Duodenal mucosa (tissue), 2 donors: ENCODE measurements at regions not wholly inside any gene's neighbourhood (a gene's known extent, or its start where the extent isn't known, plus 50 kb on each side); places are given as distances from the start of the nearest gene placed in this dataset.

ENCODE experiments used
- H3K27ac ChIP-seq: one replicate; pipeline ENCODE4 v1.7.0; 2013; ENCODE audit warnings: low read depth, low read length
- H3K27me3 ChIP-seq, 2 donors: one replicate each; pipeline ENCODE4 v1.7.0; 2013; ENCODE audit warnings: low read length in 2 of 2, control low read depth in 1 of 2; ENCODE audit not compliant: insufficient read depth in 2 of 2, control insufficient read depth in 1 of 2
- H3K36me3 ChIP-seq, 2 donors: one replicate each; pipeline ENCODE4 v1.7.0; 2013; ENCODE audit warnings: low read length in 2 of 2, control low read depth in 1 of 2; ENCODE audit not compliant: insufficient read depth in 2 of 2, control insufficient read depth in 1 of 2
- H3K4me1 ChIP-seq, 2 donors: one replicate each; pipeline ENCODE4 v1.7.0; 2013; ENCODE audit warnings: low read length in 2 of 2, control low read depth in 1 of 2; ENCODE audit not compliant: insufficient read depth in 2 of 2, control insufficient read depth in 1 of 2
- H3K4me3 ChIP-seq, 2 donors: one replicate each; pipeline ENCODE4 v1.7.0; 2013; ENCODE audit warnings: low read length in 2 of 2, low read depth in 1 of 2
- H3K9ac ChIP-seq, 2 donors: one replicate each; pipeline ENCODE4 v1.7.0; 2013; ENCODE audit warnings: low read length in 2 of 2, low read depth in 1 of 2
- H3K9me3 ChIP-seq, 2 donors: one replicate each; pipeline ENCODE4 v1.7.0; 2013; ENCODE audit warnings: low read length in 2 of 2, control low read depth in 1 of 2; ENCODE audit not compliant: control insufficient read depth in 1 of 2

GRCh38 chr3:29077356-29077755, 203.5 kb upstream of the RBMS3 start:
- no peak overlapping the region for H3K27ac ChIP-seq
- no peaks in the 10 kb centered on the region for H3K36me3 ChIP-seq
- no peak overlapping the region for H3K4me3 ChIP-seq
- no peak overlapping the region for H3K9ac ChIP-seq
- H3K4me1 ChIP-seq = no peaks in the 10 kb centered on the region
- H3K27me3 ChIP-seq = no peaks in the 10 kb centered on the region
- peaks cover 0 to 5% of the 10 kb centered on the region in 2 donors for H3K9me3 ChIP-seq

GRCh38 chr3:29079358-29079757, 201.5 kb upstream of the RBMS3 start:
- Histone ChIP-seq H3K9ac (no peak overlapping the region), H3K36me3 (no peaks in the 10 kb centered on the region), H3K27ac (no peak overlapping the region), H3K4me3 (no peak overlapping the region), H3K27me3 (no peaks in the 10 kb centered on the region), H3K9me3 (peaks cover 0 to 5% of the 10 kb centered on the region in 2 donors), H3K4me1 (no peaks in the 10 kb centered on the region)

- no peak overlapping the region for H3K4me3 ChIP-seq
- no peak overlapping the region for H3K9ac ChIP-seq
- H3K36me3 ChIP-seq = no peaks in the 10 kb centered on the region
- no peaks in the 10 kb centered on the region for H3K27me3 ChIP-seq
- no peak overlapping the region for H3K27ac ChIP-seq
- no peaks in the 10 kb centered on the region for H3K4me1 ChIP-seq
- H3K9me3 ChIP-seq = peaks cover 0 to 5% of the 10 kb centered on the region in 2 donors
These were observed 199.9 kb upstream of the RBMS3 start for GRCh38 chr3:29080967-29081366.

GRCh38 chr3:29083081-29083480, 197.8 kb upstream of the RBMS3 start:
- Histone ChIP-seq H3K4me1 (no peaks in the 10 kb centered on the region), H3K9ac (no peak overlapping the region), H3K27ac (no peak overlapping the region), H3K4me3 (no peak overlapping the region), H3K27me3 (no peaks in the 10 kb centered on the region), H3K9me3 (peaks cover 6 to 8% of the 10 kb centered on the region in 2 donors), H3K36me3 (no peaks in the 10 kb centered on the region)

- H3K9ac ChIP-seq = no peak overlapping the region
- H3K27me3 ChIP-seq = no peaks in the 10 kb centered on the region
- no peaks in the 10 kb centered on the region for H3K4me1 ChIP-seq
- H3K27ac ChIP-seq = no peak overlapping the region
- H3K4me3 ChIP-seq = no peak overlapping the region
- H3K36me3 ChIP-seq = no peaks in the 10 kb centered on the region
- peaks cover 7 to 8% of the 10 kb centered on the region in 2 donors for H3K9me3 ChIP-seq
These were observed 197.2 kb upstream of the RBMS3 start for GRCh38 chr3:29083676-29084075.

- Histone ChIP-seq H3K9me3 (peaks cover 6 to 9% of the 10 kb centered on the region in 2 donors), H3K4me1 (no peaks in the 10 kb centered on the region), H3K36me3 (no peaks in the 10 kb centered on the region), H3K9ac (no peak overlapping the region), H3K4me3 (no peak overlapping the region), H3K27me3 (no peaks in the 10 kb centered on the region), H3K27ac (no peak overlapping the region)
These were observed 192.3 kb upstream of the RBMS3 start for GRCh38 chr3:29088579-29088978.

- H3K27ac ChIP-seq = no peak overlapping the region
- no peak overlapping the region for H3K9ac ChIP-seq
- no peaks in the 10 kb centered on the region for H3K4me1 ChIP-seq
- H3K36me3 ChIP-seq = no peaks in the 10 kb centered on the region
- H3K27me3 ChIP-seq = no peaks in the 10 kb centered on the region
- H3K4me3 ChIP-seq = no peak overlapping the region
- H3K9me3 ChIP-seq = peaks cover 6 to 11% of the 10 kb centered on the region in 2 donors
These were observed 189.8 kb upstream of the RBMS3 start for GRCh38 chr3:29090912-29091597.

- H3K9ac ChIP-seq = no peak overlapping the region
- no peaks in the 10 kb centered on the region for H3K36me3 ChIP-seq
- H3K27me3 ChIP-seq = no peaks in the 10 kb centered on the region
- H3K9me3 ChIP-seq = peaks cover 7 to 11% of the 10 kb centered on the region in 2 donors
- H3K4me3 ChIP-seq = no peak overlapping the region
- no peaks in the 10 kb centered on the region for H3K4me1 ChIP-seq
- no peak overlapping the region for H3K27ac ChIP-seq
These were observed 189.2 kb upstream of the RBMS3 start for GRCh38 chr3:29091599-29092189.

GRCh38 chr3:29092348-29092747, 188.5 kb upstream of the RBMS3 start:
- Histone ChIP-seq H3K36me3 (no peaks in the 10 kb centered on the region), H3K27ac (no peak overlapping the region), H3K9ac (no peak overlapping the region), H3K4me3 (no peak overlapping the region), H3K9me3 (peaks cover 10 to 11% of the 10 kb centered on the region in 2 donors), H3K27me3 (no peaks in the 10 kb centered on the region), H3K4me1 (no peaks in the 10 kb centered on the region)

GRCh38 chr3:29099296-29099695, 181.6 kb upstream of the RBMS3 start:
- Histone ChIP-seq H3K27me3 (no peaks in the 10 kb centered on the region), H3K4me1 (no peaks in the 10 kb centered on the region), H3K4me3 (no peak overlapping the region), H3K36me3 (no peaks in the 10 kb centered on the region), H3K9me3 (peaks cover 0 to 4% of the 10 kb centered on the region in 2 donors), H3K27ac (no peak overlapping the region), H3K9ac (no peak overlapping the region)
